ENCODE measurements at regions not wholly inside any gene's neighbourhood (a gene's known extent, or its start where the extent isn't known, plus 50 kb on each side); places are given as distances from the start of the nearest gene placed in this dataset.

DNA sequence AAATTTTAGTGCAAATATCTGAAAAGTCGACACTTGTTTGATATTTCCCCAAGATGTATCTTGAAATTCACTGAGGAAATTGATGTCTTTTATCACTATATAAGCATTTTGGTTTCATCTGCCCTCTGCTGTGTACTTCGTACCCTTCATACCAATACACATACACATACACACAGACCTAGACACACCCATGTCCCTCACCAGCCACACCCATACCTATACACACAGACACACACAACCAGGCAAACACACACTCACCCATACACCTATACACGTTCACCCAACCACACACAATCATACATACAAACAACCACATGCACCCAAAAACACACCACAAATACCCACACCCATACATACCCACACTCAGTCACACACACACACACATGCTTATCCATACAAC lies 367.8 kb downstream of the HINT1 start:
- Histone ChIP-seq H3K27ac (ENCODE audit: extremely low read depth, low read depth, low read length) (no peak overlapping the region), H2AFZ (ENCODE audit: low read depth, low read length) (no peak overlapping the region), H3K4me1 (replicated peaks in 1 of 2; ENCODE audit: control insufficient read depth in 2 of 2, insufficient read depth in 2 of 2, low read length in 2 of 2) (no peaks in the 10 kb centered on the region), H3K27me3 (ENCODE audit: control insufficient read depth in 2 of 2, insufficient read depth in 2 of 2, low read length in 2 of 2) (no peaks in the 10 kb centered on the region), H4K20me1 (replicated peaks; ENCODE audit: control insufficient read depth, insufficient read depth, low read length) (no peaks in the 10 kb centered on the region), H3K9me3 (replicated peaks; ENCODE audit: control insufficient read depth, insufficient read depth, low read depth, low read length) (no peaks in the 10 kb centered on the region), H3K9me1 (ENCODE audit: control insufficient read depth, insufficient read depth, low read length) (no peaks in the 10 kb centered on the region), H3K4me3 (no peak overlapping the region), H3K9ac (ENCODE audit: insufficient read depth in 1 of 2, low read depth in 2 of 2, low read length in 2 of 2) (no peak overlapping the region), H3K79me2 (ENCODE audit: control insufficient read depth, insufficient read depth, low read length) (no peaks in the 10 kb centered on the region), H3K4me2 (ENCODE audit: insufficient read depth, low read length) (no peak overlapping the region), H3K36me3 (ENCODE audit: control insufficient read depth, insufficient read depth, low read length) (no peaks in the 10 kb centered on the region)
- FAIRE-seq (no peak), DNase-seq (ENCODE audit: extremely low read depth in 1 of 4, low spot score in 3 of 4) (no peak), ATAC-seq (no peak)
- POLR2A ChIA-PET = no interaction called here
- WGBS (ENCODE audit: insufficient coverage, low coverage, missing lambda C conversion rate) = 0% methylated on average over 3 of the region's 3 CpGs
- TF ChIP-seq SNIP1 (IDR thresholded peaks at IDR 0.05; ENCODE audit: low read depth) = no peak
- TF ChIP-seq, protein P1, sequence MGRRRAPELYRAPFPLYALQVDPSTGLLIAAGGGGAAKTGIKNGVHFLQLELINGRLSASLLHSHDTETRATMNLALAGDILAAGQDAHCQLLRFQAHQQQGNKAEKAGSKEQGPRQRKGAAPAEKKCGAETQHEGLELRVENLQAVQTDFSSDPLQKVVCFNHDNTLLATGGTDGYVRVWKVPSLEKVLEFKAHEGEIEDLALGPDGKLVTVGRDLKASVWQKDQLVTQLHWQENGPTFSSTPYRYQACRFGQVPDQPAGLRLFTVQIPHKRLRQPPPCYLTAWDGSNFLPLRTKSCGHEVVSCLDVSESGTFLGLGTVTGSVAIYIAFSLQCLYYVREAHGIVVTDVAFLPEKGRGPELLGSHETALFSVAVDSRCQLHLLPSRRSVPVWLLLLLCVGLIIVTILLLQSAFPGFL (CRISPR knock-in tag; IDR thresholded peaks at IDR 0.05) = no peak
- TF ChIP-seq BCOR (IDR thresholded peaks at IDR 0.05) = no peak
- TF ChIP-seq ZNF12 (CRISPR knock-in tag; IDR thresholded peaks at IDR 0.05) = no peak
- no peak for TF ChIP-seq PHTF2 (CRISPR knock-in tag; IDR thresholded peaks at IDR 0.05)
- no peak for TF ChIP-seq ZNF354B (CRISPR knock-in tag; IDR thresholded peaks at IDR 0.05)
- TF ChIP-seq CBX3 (IDR thresholded peaks at IDR 0.05; ENCODE audit: borderline replicate concordance in 1 of 2, low read length in 2 of 2) = no peak
- TF ChIP-seq, protein P2, sequence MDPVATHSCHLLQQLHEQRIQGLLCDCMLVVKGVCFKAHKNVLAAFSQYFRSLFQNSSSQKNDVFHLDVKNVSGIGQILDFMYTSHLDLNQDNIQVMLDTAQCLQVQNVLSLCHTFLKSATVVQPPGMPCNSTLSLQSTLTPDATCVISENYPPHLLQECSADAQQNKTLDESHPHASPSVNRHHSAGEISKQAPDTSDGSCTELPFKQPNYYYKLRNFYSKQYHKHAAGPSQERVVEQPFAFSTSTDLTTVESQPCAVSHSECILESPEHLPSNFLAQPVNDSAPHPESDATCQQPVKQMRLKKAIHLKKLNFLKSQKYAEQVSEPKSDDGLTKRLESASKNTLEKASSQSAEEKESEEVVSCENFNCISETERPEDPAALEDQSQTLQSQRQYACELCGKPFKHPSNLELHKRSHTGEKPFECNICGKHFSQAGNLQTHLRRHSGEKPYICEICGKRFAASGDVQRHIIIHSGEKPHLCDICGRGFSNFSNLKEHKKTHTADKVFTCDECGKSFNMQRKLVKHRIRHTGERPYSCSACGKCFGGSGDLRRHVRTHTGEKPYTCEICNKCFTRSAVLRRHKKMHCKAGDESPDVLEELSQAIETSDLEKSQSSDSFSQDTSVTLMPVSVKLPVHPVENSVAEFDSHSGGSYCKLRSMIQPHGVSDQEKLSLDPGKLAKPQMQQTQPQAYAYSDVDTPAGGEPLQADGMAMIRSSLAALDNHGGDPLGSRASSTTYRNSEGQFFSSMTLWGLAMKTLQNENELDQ (CRISPR knock-in tag; IDR thresholded peaks at IDR 0.05; ENCODE audit: borderline replicate concordance) = no peak
- TF ChIP-seq MCM3 (IDR thresholded peaks at IDR 0.05) = no peak
- TF ChIP-seq CSDE1 (IDR thresholded peaks at IDR 0.05) = no peak
- TF ChIP-seq ZNF57 (CRISPR knock-in tag; IDR thresholded peaks at IDR 0.05) = no peak
- no peak for TF ChIP-seq ZNF3 (CRISPR knock-in tag; IDR thresholded peaks at IDR 0.05)
- TF ChIP-seq CTBP1 (IDR thresholded peaks at IDR 0.05; ENCODE audit: borderline replicate concordance) = no peak
- TF ChIP-seq HBP1 (CRISPR knock-in tag; IDR thresholded peaks at IDR 0.05) = no peak
- TF ChIP-seq NCOA4 (IDR thresholded peaks at IDR 0.05; ENCODE audit: partially characterized antibody) = no peak
- BruUV-seq (replicated peaks) = no TSS peak
- in situ Hi-C loops (cut with MboI) = no loop called here
- intact Hi-C loops (cut with micrococcal nuclease) = no loop called here
- CTCF ChIA-PET (ENCODE audit: low intra/inter-chr PET ratio) = no interaction called here
